ENCODE measurements at regions not wholly inside any gene's neighbourhood (a gene's known extent, or its start where the extent isn't known, plus 50 kb on each side); places are given as distances from the start of the nearest gene placed in this dataset.

DNA sequence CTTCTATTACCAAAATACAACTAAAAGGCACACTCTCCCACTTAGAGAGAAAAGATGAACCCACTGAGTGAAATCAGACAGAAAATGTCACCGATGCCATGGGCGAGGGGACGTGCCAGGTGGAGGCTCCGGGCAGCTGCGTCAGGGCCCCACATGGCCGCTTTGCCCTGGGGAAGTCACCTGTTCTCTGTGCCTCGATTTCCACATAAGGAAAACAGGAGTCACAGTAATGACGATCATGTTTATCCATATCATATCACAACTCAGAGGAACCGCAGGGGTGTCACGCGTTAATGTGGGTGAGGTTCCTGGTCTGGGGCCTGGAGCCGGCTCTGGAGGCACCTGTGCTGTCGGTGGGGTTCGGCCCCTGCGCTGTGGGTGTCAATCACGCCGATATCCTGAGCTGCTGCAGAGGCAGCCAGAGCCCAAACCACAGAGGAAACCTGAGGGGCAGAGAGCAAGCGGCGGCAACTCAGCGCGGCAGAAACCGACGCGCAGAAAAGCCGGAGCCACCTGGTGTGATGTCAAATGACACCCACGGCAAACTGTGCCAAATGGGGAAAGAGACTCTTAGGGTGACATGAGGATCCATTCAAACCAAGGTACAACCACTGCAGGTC lies 243.7 kb downstream of the BRD1 start:
- H3K4me3 ChIP-seq (ENCODE audit: low read length) = peak overlapping the region; percentile 33
- peak; percentile 78 for DNase-seq (ENCODE audit: low read depth, low spot score)

DNA sequence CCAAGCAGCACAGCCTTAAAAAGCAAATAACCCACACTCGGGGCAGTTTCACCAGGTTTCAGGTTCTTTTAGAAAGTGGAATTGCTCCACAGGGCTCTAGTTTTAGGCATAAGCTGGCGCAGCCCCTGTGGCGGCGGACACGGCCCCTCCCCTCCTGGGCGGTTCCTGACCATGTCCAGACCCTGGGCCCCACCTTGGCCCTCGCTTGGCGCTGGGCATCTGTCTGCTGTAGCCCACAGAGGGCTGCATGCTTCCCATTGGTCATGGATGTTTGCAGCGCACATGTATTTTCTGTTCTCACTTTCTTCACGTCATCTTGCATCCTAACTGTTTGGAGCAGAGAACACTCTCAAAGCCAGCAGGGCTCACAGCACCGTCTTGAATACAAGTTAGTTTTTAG lies 244.3 kb downstream of the BRD1 start:
- H3K4me3 ChIP-seq (ENCODE audit: low read length) = no peak overlapping the region
- no peak for DNase-seq (ENCODE audit: low read depth, low spot score)

DNA sequence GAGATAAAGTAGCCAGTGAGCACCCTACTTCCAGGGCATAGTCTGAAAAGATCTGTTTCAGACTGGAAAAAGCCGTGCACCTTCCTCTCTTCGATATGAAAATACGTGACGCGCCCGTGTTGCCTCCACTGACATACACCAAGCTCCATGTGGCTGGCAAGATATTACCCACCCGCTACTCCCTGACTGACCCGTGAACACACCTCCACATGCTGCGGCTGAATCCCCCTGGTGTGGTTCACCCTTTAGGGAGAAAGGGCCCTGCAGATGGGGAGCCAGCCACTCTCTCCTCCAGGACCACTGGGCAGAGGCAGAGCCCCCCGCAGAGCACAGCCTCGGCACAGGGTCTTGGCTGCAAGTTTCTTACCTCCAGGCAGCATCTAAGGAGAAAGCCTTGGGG lies 245.0 kb downstream of the BRD1 start:
- DNase-seq (ENCODE audit: low read depth, low spot score) = no peak
- H3K4me3 ChIP-seq (ENCODE audit: low read length) = no peak overlapping the region

GRCh38 chr22:49582181-49582580 lies 245.5 kb downstream of the BRD1 start:
- H3K4me3 ChIP-seq (ENCODE audit: low read length) = no peak overlapping the region
- no peak for DNase-seq (ENCODE audit: low read depth, low spot score)

- no peak overlapping the region for H3K4me3 ChIP-seq (ENCODE audit: low read length)
- no peak for DNase-seq (ENCODE audit: low read depth, low spot score)
Observed at GRCh38 chr22:49580024-49580423, 247.6 kb downstream of the BRD1 start.

DNA sequence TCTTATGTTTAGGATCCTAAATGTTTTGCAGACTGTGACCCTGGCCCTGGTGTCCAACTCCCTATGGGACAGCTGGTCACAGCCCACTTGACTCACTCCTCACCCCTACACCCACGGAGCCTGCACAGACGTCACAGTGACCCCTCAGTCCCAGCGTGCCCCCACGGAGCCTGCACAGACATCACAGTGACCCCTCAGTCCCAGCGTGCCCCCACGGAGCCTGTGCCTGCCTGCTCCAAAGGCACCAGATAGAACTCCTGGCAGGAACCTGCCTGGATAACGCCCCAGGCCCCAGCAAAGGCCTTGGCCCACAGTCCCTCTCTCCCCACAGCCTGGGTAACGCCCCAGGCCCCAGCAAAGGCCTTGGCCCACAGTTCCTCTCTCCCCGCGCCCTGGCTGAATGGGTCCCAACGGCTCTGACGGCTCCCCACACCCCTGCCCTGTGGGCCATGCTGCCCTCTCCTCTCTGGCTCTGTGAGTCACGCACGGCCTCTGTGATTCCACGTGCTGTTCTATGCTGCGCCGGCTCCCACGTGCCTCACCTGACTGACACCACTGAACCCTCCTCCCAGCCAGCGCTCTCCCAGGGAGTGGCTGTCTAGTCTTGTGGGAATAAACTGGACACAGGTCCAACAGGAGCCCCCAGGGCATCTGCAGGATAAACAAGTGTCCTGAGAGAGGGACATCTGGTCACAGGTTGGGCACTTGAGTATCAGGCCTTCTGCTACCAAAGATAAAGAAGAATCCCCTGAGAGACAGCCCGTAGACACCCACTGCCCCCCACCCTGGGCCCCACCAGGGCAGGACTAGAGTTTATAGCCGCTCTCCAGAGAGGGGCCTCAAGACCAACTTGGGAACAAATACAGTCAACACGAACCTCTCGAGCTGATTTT lies 250.3 kb downstream of the BRD1 start:
- DNase-seq (ENCODE audit: low read depth, low spot score) = no peak

DNA sequence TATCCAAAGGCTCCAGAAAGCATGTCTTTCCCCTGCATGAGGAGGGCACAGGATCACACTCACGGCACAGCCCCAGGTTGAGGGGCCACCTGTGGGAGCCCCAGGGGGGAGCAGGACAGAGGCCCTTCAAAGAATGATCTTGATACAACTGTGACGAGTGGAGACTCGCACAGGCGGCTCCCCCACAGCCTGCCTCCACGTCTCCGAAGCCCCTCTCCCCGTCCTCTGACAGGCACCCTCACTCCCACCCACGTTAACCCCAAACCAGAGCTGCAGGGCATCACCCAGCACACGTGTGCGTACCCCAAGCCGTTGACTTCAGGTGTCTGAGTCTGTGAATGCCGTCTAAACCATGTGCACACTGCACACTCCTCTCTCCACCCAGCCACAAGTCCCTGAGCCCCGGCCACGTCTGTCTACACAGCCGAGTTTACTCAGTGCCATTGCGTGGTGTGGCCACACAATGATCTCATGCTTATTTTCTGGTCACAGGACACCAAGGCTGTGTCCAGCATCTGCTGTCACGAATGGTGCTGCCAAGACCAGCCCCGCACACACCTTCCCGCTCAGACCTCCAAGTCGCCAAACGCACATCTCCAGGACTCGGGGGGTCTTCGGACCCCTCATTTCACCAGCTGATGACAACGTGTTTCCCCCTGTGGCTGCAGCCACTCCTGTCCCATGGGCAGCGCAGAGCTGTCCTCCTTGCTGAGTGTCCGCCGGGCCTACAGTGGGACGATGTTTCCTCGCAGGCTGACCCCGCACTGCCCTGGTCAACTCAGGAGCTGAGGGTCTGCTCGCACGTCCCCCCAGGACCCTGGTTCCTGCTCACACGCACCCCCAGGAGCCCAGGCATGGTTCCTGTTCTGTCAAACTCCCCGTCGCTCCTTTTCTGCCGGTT lies 251.2 kb downstream of the BRD1 start:
- no peak overlapping the region for H3K4me3 ChIP-seq (ENCODE audit: low read length)
- no peak for DNase-seq (ENCODE audit: low read depth, low spot score)

More for the DNA sequence above, 250.3 kb downstream of the BRD1 start:
- H3K4me3 ChIP-seq (ENCODE audit: low read length) = no peak overlapping the region

- DNase-seq (ENCODE audit: low read depth, low spot score) = no peak
- H3K4me3 ChIP-seq (ENCODE audit: low read length) = no peak overlapping the region
Observed at GRCh38 chr22:49575703-49576081, 252.0 kb downstream of the BRD1 start.

- no peak overlapping the region for H3K4me3 ChIP-seq (ENCODE audit: low read length)
- no peak for DNase-seq (ENCODE audit: low read depth, low spot score)
Observed at GRCh38 chr22:49574881-49575702, 252.6 kb downstream of the BRD1 start.

DNA sequence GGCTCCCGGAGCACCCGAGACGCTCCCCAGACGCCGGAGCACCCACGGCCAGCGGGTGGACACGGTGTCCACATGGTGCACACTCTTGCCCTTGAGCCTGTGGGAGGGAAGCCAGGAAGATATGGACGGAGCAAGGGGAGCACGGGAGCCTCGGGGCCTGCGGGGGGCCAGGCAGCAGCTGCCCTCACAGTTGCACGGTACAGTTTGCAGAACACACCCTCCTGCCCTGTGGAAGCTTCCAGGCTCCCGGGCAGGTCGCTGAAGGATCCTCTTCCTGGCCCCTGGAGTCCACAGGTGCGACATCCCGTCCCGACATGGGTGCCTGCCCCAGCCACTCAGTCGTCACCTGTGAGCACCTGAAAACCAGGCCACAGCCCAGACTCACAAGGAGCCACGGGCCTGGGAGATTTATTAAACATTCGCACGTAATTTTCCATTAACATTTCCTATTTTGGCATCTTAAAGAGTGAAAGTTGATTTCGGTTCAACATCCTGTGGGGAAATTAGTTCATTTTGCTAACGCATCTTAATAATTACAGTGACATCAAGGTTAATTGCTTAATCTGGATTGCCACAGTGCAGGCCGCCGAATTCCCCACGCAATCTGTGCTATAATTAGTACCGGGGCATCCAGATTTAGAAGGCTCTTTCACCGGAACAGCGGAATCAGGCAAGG lies 253.3 kb downstream of the BRD1 start:
- H3K4me3 ChIP-seq (ENCODE audit: low read length) = no peak overlapping the region

GRCh38 chr22:49573109-49573765 lies 254.4 kb downstream of the BRD1 start:
- DNase-seq (ENCODE audit: low read depth, low spot score) = no peak
- no peak overlapping the region for H3K4me3 ChIP-seq (ENCODE audit: low read length)

More for the DNA sequence above, 253.3 kb downstream of the BRD1 start:
- DNase-seq (ENCODE audit: low read depth, low spot score) = no peak

DNA sequence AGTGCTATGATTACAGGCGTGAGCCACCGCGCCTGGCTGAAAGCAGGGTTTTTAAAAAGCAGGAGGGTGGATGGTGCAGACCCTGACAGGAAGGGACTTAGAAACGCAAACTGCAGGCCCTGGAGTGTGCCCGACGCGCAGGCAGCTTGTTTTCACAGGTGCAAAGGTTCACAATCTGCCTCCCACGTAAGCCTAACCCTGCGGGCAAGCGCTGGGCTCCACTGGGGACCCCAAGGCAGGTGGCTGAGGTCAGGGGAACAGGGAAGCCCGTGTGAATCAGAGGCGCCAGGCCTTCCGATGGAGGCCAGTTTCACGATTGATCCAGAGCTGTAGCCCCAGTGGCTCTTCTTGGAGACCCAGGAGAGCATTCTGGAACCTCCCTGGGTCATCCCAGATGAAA lies 256.3 kb downstream of the BRD1 start:
- no peak overlapping the region for H3K4me3 ChIP-seq (ENCODE audit: low read length)
- DNase-seq (ENCODE audit: low read depth, low spot score) = no peak

- H3K4me3 ChIP-seq (ENCODE audit: low read length) = no peak overlapping the region
- DNase-seq (ENCODE audit: low read depth, low spot score) = no peak
Observed at GRCh38 chr22:49570032-49570848, 257.4 kb downstream of the BRD1 start.

DNA sequence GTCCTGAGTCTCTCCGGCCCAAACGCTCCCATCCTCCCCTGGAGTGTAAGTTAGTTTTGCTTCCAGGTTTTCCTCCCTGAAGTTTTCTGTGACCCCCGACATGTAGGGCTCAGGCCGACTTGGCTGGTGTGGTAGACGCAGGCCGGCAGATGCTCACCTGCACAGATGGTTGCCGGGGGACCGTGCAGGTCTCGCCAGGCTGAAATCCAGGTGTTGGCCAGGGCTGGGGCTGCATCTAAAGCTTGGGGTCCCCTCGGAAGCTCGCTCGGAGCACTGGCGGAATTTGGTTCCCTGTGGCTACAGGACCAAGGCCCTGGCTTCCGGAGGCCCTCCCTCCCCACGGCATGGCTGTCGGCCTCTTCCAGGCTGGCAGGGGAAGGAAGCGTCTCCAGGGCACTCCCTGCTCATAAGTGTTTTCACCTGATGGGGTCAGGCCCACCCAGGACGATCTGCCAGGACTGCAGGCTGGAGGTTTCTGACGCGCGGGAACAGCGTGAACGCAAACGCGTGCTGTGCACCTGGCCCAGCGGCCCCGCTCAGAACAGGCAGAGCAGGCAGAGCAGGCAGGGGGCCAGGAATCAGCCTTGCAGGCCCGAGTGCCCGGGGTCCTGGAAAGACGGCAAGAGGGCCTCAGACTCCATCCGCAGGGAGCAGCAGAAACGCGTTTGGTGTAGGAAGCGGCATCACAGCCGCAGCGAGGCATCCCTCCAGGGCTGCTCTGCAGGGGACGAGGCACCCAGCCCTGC lies 258.2 kb downstream of the BRD1 start:
- H3K4me3 ChIP-seq (ENCODE audit: low read length) = no peak overlapping the region
- no peak for DNase-seq (ENCODE audit: low read depth, low spot score)

DNA sequence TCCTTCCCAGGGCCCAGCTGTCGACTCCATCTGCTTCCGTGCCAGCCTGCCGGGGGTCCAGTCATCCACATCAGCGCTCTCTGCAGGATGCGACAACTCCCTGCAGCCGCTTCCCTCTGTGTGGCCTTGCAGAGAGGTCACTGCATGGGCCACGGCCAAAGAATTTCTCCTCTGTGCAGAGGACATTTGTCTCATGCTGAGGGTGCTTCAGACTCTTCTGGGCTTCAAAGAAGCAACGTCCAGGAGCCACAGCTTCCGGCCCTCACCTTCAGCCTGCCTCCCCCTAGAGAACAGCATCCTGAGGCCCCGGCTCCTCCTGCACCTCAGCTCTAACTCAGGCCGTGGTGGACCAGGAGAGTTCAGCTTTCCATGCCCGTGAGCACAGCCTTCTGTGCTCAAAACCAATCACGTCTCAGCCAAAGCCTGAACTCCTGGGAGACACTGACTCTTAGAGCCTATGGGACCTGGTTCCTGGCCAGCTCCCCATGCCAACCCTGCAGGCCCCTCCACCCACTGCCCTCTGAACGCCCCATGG lies 258.9 kb downstream of the BRD1 start:
- H3K4me3 ChIP-seq (ENCODE audit: low read length) = no peak overlapping the region
- no peak for DNase-seq (ENCODE audit: low read depth, low spot score)

All from Jurkat, Clone E6-1 (cell line).